Subcutaneous abdominal adipose tissue (tissue), 5 donors: ENCODE measurements at regions not wholly inside any gene's neighbourhood (a gene's known extent, or its start where the extent isn't known, plus 50 kb on each side); places are given as distances from the start of the nearest gene placed in this dataset.

Experiments used
- H3K27ac ChIP-seq: one replicate; pipeline ENCODE4 v1.7.0; 2013; ENCODE audit warnings: low read depth, mild to moderate bottlenecking, inconsistent platforms, low read length, moderate library complexity
- H3K27me3 ChIP-seq, 5 donors: one replicate each; pipeline ENCODE4 v1.7.0; 2013; ENCODE audit warnings: low read length in 5 of 5, inconsistent platforms in 1 of 5; ENCODE audit not compliant: control insufficient read depth in 5 of 5, insufficient read depth in 4 of 5
- H3K36me3 ChIP-seq, 5 donors: one replicate each; pipeline ENCODE4 v1.7.0; 2013; ENCODE audit warnings: low read length in 5 of 5; ENCODE audit not compliant: control insufficient read depth in 5 of 5, insufficient read depth in 5 of 5
- H3K4me1 ChIP-seq, 5 donors: one replicate each; pipeline ENCODE4 v1.7.0; 2013; ENCODE audit warnings: low read length in 5 of 5, mild to moderate bottlenecking in 3 of 5, moderate library complexity in 1 of 5; ENCODE audit not compliant: control insufficient read depth in 5 of 5, insufficient read depth in 5 of 5
- H3K4me3 ChIP-seq, 5 donors: one replicate each; pipeline ENCODE4 v1.7.0; 2013; ENCODE audit warnings: low read length in 5 of 5, low read depth in 1 of 5
- H3K9ac ChIP-seq, 5 donors: one replicate each; pipeline ENCODE4 v1.7.0; 2013; ENCODE audit warnings: low read length in 5 of 5, mild to moderate bottlenecking in 4 of 5, moderate library complexity in 3 of 5
- H3K9me3 ChIP-seq, 5 donors: one replicate each; pipeline ENCODE4 v1.7.0; 2013; ENCODE audit warnings: low read length in 5 of 5; ENCODE audit not compliant: control insufficient read depth in 5 of 5
- donor health status: healthy.
- donor health status: healthy.
- donor health status: healthy.
- donor health status: healthy.
- donor health status: healthy.

GRCh38 chr21:31410499-31411131, 66.6 kb upstream of the TIAM1 start:
- Histone ChIP-seq H3K9me3 (no peaks in the 10 kb centered on the region), H3K9ac (no peak overlapping the region), H3K27me3 (no peaks in the 10 kb centered on the region), H3K4me3 (no peak overlapping the region), H3K4me1 (peaks cover 0 to 11% (median 9%) of the 10 kb centered on the region in 5 donors), H3K36me3 (no peaks in the 10 kb centered on the region), H3K27ac (no peak overlapping the region)

GRCh38 chr21:31409831-31410487, 65.9 kb upstream of the TIAM1 start:
- Histone ChIP-seq H3K4me1 (peaks cover 0 to 11% (median 9%) of the 10 kb centered on the region in 5 donors), H3K9ac (no peak overlapping the region), H3K4me3 (no peak overlapping the region), H3K27me3 (no peaks in the 10 kb centered on the region), H3K27ac (no peak overlapping the region), H3K9me3 (no peaks in the 10 kb centered on the region), H3K36me3 (no peaks in the 10 kb centered on the region)

DNA sequence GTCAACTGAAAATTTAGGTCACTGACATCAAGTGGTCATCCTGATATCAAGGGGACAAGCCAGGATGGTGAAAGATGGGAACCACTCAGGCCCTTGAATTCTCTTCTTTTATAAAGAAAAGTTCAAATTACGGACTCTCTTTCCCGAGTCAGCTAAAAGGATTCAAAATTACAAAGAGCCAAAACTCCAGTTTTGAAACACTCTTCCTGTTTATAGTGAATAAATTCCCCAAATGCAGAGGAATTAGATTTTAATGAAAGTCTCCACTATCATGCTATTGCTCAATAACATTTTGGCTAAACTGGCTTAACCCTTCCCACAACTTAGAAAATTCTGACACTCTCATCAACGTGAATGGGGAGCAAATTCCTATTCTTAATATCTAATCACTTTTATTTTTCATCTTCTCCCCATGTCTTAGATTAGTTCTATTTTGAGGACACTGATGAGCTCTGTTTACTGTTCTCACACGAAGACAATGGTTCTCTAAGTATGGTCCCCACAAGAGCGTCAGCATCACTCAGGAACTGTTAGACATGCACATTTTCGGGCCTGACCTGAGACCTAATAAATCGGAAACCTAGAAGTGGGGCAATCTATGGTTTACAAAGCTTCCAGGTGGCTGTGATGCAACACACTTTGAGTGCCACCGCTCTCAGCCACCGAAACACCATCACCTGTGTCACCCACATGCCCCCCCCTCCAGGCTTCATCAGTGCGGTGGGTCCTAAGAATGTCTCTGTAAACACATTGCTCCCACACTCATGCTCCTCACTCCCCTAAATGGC, 64.4 kb upstream of the TIAM1 start:
- Histone ChIP-seq H3K27ac (peak overlapping the region; percentile 27), H3K9ac (no peak overlapping the region), H3K27me3 (no peaks in the 10 kb centered on the region), H3K4me1 (peaks cover 0 to 11% (median 9%) of the 10 kb centered on the region in 5 donors), H3K9me3 (no peaks in the 10 kb centered on the region), H3K36me3 (no peaks in the 10 kb centered on the region), H3K4me3 (no peak overlapping the region)

GRCh38 chr21:31406510-31406909, 62.4 kb upstream of the TIAM1 start:
- H3K27me3 ChIP-seq = no peaks in the 10 kb centered on the region

GRCh38 chr21:31405604-31406003, 61.5 kb upstream of the TIAM1 start:
- H3K9ac ChIP-seq = no peak overlapping the region
- H3K4me1 ChIP-seq = peaks cover 0 to 11% (median 9%) of the 10 kb centered on the region in 5 donors
- no peaks in the 10 kb centered on the region for H3K9me3 ChIP-seq
- no peak overlapping the region for H3K27ac ChIP-seq
- H3K36me3 ChIP-seq = no peaks in the 10 kb centered on the region
- H3K4me3 ChIP-seq = no peak overlapping the region
- H3K27me3 ChIP-seq = no peaks in the 10 kb centered on the region

More at GRCh38 chr21:31406510-31406909, 62.4 kb upstream of the TIAM1 start:
- Histone ChIP-seq H3K27ac (no peak overlapping the region), H3K4me3 (no peak overlapping the region), H3K4me1 (peaks cover 0 to 11% (median 9%) of the 10 kb centered on the region in 5 donors), H3K9ac (no peak overlapping the region), H3K9me3 (no peaks in the 10 kb centered on the region), H3K36me3 (no peaks in the 10 kb centered on the region)

GRCh38 chr21:31403596-31404333, 59.7 kb upstream of the TIAM1 start:
- Histone ChIP-seq H3K9ac (no peak overlapping the region), H3K4me1 (peaks cover 0 to 11% (median 7%) of the 10 kb centered on the region in 5 donors), H3K36me3 (no peaks in the 10 kb centered on the region), H3K27me3 (no peaks in the 10 kb centered on the region), H3K4me3 (no peak overlapping the region), H3K9me3 (no peaks in the 10 kb centered on the region), H3K27ac (no peak overlapping the region)

- no peaks in the 10 kb centered on the region for H3K36me3 ChIP-seq
- no peak overlapping the region for H3K27ac ChIP-seq
- no peaks in the 10 kb centered on the region for H3K9me3 ChIP-seq
- H3K9ac ChIP-seq = no peak overlapping the region
- no peak overlapping the region for H3K4me3 ChIP-seq
- no peaks in the 10 kb centered on the region for H3K4me1 ChIP-seq
- H3K27me3 ChIP-seq = no peaks in the 10 kb centered on the region
Observed at GRCh38 chr21:31399591-31399990, 55.5 kb upstream of the TIAM1 start.

DNA sequence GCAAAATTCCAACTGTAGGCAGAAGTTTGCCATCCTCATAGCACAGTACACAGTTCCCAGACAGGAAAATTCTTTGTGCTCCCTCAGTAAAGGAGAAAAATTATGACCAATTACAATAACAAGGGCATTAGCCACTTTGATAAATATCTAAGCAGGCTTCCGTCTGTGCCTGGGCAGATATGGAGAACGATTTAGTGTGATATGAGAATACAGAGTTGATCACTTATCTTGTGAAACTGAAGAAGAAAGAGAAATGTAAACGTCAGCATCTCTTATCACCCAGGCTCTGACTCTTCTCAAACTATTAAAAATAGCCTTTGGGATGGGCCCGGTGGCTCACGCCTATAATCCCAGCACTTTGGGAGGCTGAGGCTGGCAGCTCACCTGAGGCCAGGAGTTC, 54.5 kb upstream of the TIAM1 start:
- Histone ChIP-seq H3K27me3 (no peaks in the 10 kb centered on the region), H3K4me1 (no peaks in the 10 kb centered on the region), H3K9ac (no peak overlapping the region), H3K36me3 (no peaks in the 10 kb centered on the region), H3K9me3 (no peaks in the 10 kb centered on the region), H3K4me3 (no peak overlapping the region), H3K27ac (no peak overlapping the region)

GRCh38 chr21:31397939-31398338, 53.9 kb upstream of the TIAM1 start:
- no peak overlapping the region for H3K9ac ChIP-seq
- no peaks in the 10 kb centered on the region for H3K4me1 ChIP-seq
- H3K27me3 ChIP-seq = no peaks in the 10 kb centered on the region
- no peaks in the 10 kb centered on the region for H3K36me3 ChIP-seq
- H3K27ac ChIP-seq = no peak overlapping the region
- no peaks in the 10 kb centered on the region for H3K9me3 ChIP-seq
- H3K4me3 ChIP-seq = no peak overlapping the region
